IMR-90 (cell line): ENCODE measurements at regions not wholly inside any gene's neighbourhood (a gene's known extent, or its start where the extent isn't known, plus 50 kb on each side); places are given as distances from the start of the nearest gene placed in this dataset.

Experiments used
- ATAC-seq: fragments of 200-7000 bp; cut with Tn5 transposase; 2 replicates; pipeline ENCODE4 v1.9.1; 2020; ENCODE audit warnings: low read depth, mild to moderate bottlenecking, moderate library complexity
- BruUV-seq: library from RNA; stranded (reverse); fragments of 400-500 nt; replicated peaks from 2 replicates; lab custom pipeline; 2021; lab: Mats Ljungman, UMichigan
- CTCF ChIA-PET: fragments of 300-600 bp; formaldehyde crosslinking; extraction: SDS; loops from one replicate; lab custom pipeline; 2021; ENCODE audit warnings: antibody characterized with exemption; lab: Yijun Ruan, JAX
- POLR2A ChIA-PET: fragments of 300-600 bp; sonication (Branson Sonifier 250); formaldehyde crosslinking; loops from one replicate; lab custom pipeline; 2022; ENCODE audit warnings: antibody characterized with exemption; ENCODE audit not compliant: unreplicated experiment; lab: Charles Lee
- DNase-seq: peaks from one replicate; pipeline ENCODE4 v3.0.0; 2013
- H2AFZ ChIP-seq: replicated peaks from 2 replicates; pipeline ENCODE3; 2013; ENCODE audit warnings: low read length, mild to moderate bottlenecking; ENCODE audit not compliant: poor library complexity
- H2AK5ac ChIP-seq: 2 replicates; pipeline ENCODE4 v1.6.1; 2013; ENCODE audit warnings: low read depth, low read length, inconsistent platforms
- H2AK9ac ChIP-seq: replicated peaks from 2 replicates; pipeline ENCODE3; 2013; ENCODE audit warnings: mild to moderate bottlenecking, low read depth, low read length, moderate library complexity; ENCODE audit not compliant: poor library complexity
- H2BK120ac ChIP-seq: 2 replicates; pipeline ENCODE4 v1.6.1; 2013; ENCODE audit warnings: low read depth, low read length, inconsistent platforms
- H2BK15ac ChIP-seq: 3 replicates; pipeline ENCODE4 v1.6.1; 2013; ENCODE audit warnings: low read depth, low read length, inconsistent platforms
- H2BK20ac ChIP-seq: 2 replicates; pipeline ENCODE4 v1.6.1; 2013; ENCODE audit warnings: low read depth, mild to moderate bottlenecking, inconsistent platforms, low read length, moderate library complexity
- H2BK5ac ChIP-seq: 2 replicates; pipeline ENCODE4 v1.6.1; 2013; ENCODE audit warnings: mild to moderate bottlenecking, low read depth, low read length, inconsistent platforms; ENCODE audit not compliant: poor library complexity, severe bottlenecking
- H3K14ac ChIP-seq: replicated peaks from 2 replicates; pipeline ENCODE4 v1.6.1; 2013; ENCODE audit warnings: low read depth, low read length, inconsistent platforms
- H3K18ac ChIP-seq: 2 replicates; pipeline ENCODE4 v1.6.1; 2013; ENCODE audit warnings: low read depth, low read length, control low read depth
- H3K23ac ChIP-seq: 2 replicates; pipeline ENCODE4 v1.6.1; 2013; ENCODE audit warnings: low read depth, low read length, inconsistent platforms
- H3K27ac ChIP-seq: 2 replicates; pipeline ENCODE4 v1.5.1; 2013; ENCODE audit warnings: mild to moderate bottlenecking, control low read depth, low read length; ENCODE audit not compliant: insufficient read depth
- H3K27me3 ChIP-seq: 2 replicates; pipeline ENCODE4 v1.6.1; 2013; ENCODE audit warnings: low read length; ENCODE audit not compliant: control insufficient read depth, insufficient read depth
- H3K36me3 ChIP-seq: 2 replicates; pipeline ENCODE4 v1.6.1; 2013; ENCODE audit warnings: low read length, mixed read lengths; ENCODE audit not compliant: control insufficient read depth, insufficient read depth
- H3K4ac ChIP-seq: 2 replicates; pipeline ENCODE4 v1.6.1; 2013; ENCODE audit warnings: low read depth, low read length, inconsistent platforms
- H3K4me1 ChIP-seq: 2 replicates; pipeline ENCODE4 v1.6.1; 2013; ENCODE audit warnings: low read length, mixed read lengths; ENCODE audit not compliant: control insufficient read depth, insufficient read depth
- H3K4me2 ChIP-seq: 2 replicates; pipeline ENCODE4 v1.6.1; 2013; ENCODE audit warnings: low read depth, mild to moderate bottlenecking, control low read depth, low read length, moderate library complexity
- H3K4me3 ChIP-seq: 2 replicates; pipeline ENCODE4 v1.5.1; 2013; ENCODE audit warnings: low read depth, mild to moderate bottlenecking, control low read depth, low read length, moderate library complexity; ENCODE audit not compliant: insufficient read depth
- H3K56ac ChIP-seq: 2 replicates; pipeline ENCODE4 v1.6.1; 2013; ENCODE audit warnings: low read length, inconsistent platforms; ENCODE audit not compliant: insufficient read depth; ENCODE audit errors: extremely low read depth
- H3K79me1 ChIP-seq, 2 experiments: 2 replicates each; pipeline ENCODE4 v1.6.1; 2013; ENCODE audit warnings: low read length in 2 of 2, inconsistent platforms in 1 of 2, low read depth in 1 of 2
- H3K9ac ChIP-seq: 2 replicates; pipeline ENCODE4 v1.6.1; 2013; ENCODE audit warnings: low read depth, low read length, control low read depth
- H3K9me1 ChIP-seq: 2 replicates; pipeline ENCODE4 v1.6.1; 2013; ENCODE audit warnings: low read length, inconsistent platforms; ENCODE audit not compliant: insufficient read depth
- H3K9me3 ChIP-seq: 2 replicates; pipeline ENCODE4 v1.6.1; 2013; ENCODE audit warnings: low read length; ENCODE audit not compliant: control insufficient read depth, insufficient read depth
- H4K20me1 ChIP-seq: 2 replicates; pipeline ENCODE4 v1.6.1; 2013; ENCODE audit warnings: low read length, inconsistent platforms; ENCODE audit not compliant: insufficient read depth
- H4K5ac ChIP-seq: 2 replicates; pipeline ENCODE4 v1.6.1; 2013; ENCODE audit warnings: mild to moderate bottlenecking, low read depth, low read length, control low read depth
- H4K8ac ChIP-seq, 2 experiments: 2 replicates each; pipeline ENCODE4 v1.6.1; 2013; ENCODE audit warnings: low read depth in 2 of 2, low read length in 2 of 2, control low read depth in 1 of 2, inconsistent platforms in 1 of 2
- H4K91ac ChIP-seq: 2 replicates; pipeline ENCODE4 v1.6.1; 2013; ENCODE audit warnings: low read depth, low read length, inconsistent platforms; ENCODE audit not compliant: insufficient read depth
- BHLHE40 ChIP-seq: fragments of 150-350 bp; IDR thresholded peaks from 2 replicates; pipeline ENCODE4 v1.6.1; 2016; ENCODE audit warnings: mild to moderate bottlenecking, low read depth, low read length
- CEBPB ChIP-seq: IDR thresholded peaks from 2 replicates; pipeline ENCODE4 v1.6.1; 2012; ENCODE audit warnings: low read depth, low read length, improper control_type of control experiment
- CHD1 ChIP-seq: IDR thresholded peaks from 2 replicates; pipeline ENCODE4 v1.6.1; 2012; ENCODE audit warnings: low read depth, low read length, improper control_type of control experiment
- CTCF ChIP-seq: conservative IDR thresholded peaks from 2 replicates; pipeline ENCODE4 v1.5.1; 2012; ENCODE audit warnings: mild to moderate bottlenecking, low read depth, low read length, improper control_type of control experiment
- FOS ChIP-seq: fragments of 150-350 bp; IDR thresholded peaks from 2 replicates; pipeline ENCODE4 v1.6.1; 2016; ENCODE audit warnings: low read depth, low read length
- MAFK ChIP-seq: IDR thresholded peaks from 2 replicates; pipeline ENCODE4 v1.6.1; 2012; ENCODE audit warnings: low read depth, low read length, improper control_type of control experiment
- MAZ ChIP-seq: IDR thresholded peaks from 2 replicates; pipeline ENCODE4 v1.6.1; 2012; ENCODE audit warnings: low read depth, mild to moderate bottlenecking, low read length, improper control_type of control experiment, moderate library complexity, borderline replicate concordance
- MXI1 ChIP-seq: IDR thresholded peaks from 2 replicates; pipeline ENCODE4 v1.6.1; 2012; ENCODE audit warnings: low read depth, mild to moderate bottlenecking, low read length, moderate library complexity, borderline replicate concordance
- NFE2L2 ChIP-seq: fragments of 150-350 bp; IDR thresholded peaks from 2 replicates; pipeline ENCODE4 v1.6.1; 2016; ENCODE audit warnings: low read depth, mild to moderate bottlenecking, low read length
- POLR2A ChIP-seq: IDR thresholded peaks from 2 replicates; pipeline ENCODE4 v1.6.1; 2012; ENCODE audit warnings: mild to moderate bottlenecking, low read depth, low read length
- RAD21 ChIP-seq: IDR thresholded peaks from 2 replicates; pipeline ENCODE4 v1.6.1; 2012; ENCODE audit warnings: low read length, improper control_type of control experiment
- RCOR1 ChIP-seq: IDR thresholded peaks from 2 replicates; pipeline ENCODE4 v1.6.1; 2012; ENCODE audit warnings: mild to moderate bottlenecking, low read length, improper control_type of control experiment; ENCODE audit not compliant: insufficient replicate concordance
- RFX5 ChIP-seq: IDR thresholded peaks from 2 replicates; pipeline ENCODE4 v1.8.0; 2012; ENCODE audit warnings: low read depth, mild to moderate bottlenecking, low read length, moderate library complexity
- SMC3 ChIP-seq: fragments of 150-350 bp; IDR thresholded peaks from 2 replicates; pipeline ENCODE4 v1.6.1; 2016; ENCODE audit warnings: low read depth, mild to moderate bottlenecking, antibody characterized with exemption, low read length, moderate library complexity
- USF2 ChIP-seq: fragments of 150-350 bp; IDR thresholded peaks from 2 replicates; pipeline ENCODE4 v1.6.1; 2017; ENCODE audit warnings: mild to moderate bottlenecking, antibody characterized with exemption, low read length, low read depth
- WGBS, 2 experiments: methylation state at CpG; one replicate each; pipeline versions ENCODE4 v1.1.5 to v1.1.7; 2013; ENCODE audit warnings: missing lambda C conversion rate in 2 of 2; ENCODE audit not compliant: insufficient read length in 1 of 2; ENCODE audit errors: extremely low coverage in 2 of 2; 5-methylcytosine and 5-hydroxymethylcytosine counted together
- dilution Hi-C: fragments of 300-500 bp; cut with HindIII; formaldehyde crosslinking; loops from one replicate; pipeline ENCODE4 v1.14.3; 2018; ENCODE audit warnings: low sequenced_read_pairs; ENCODE audit not compliant: unreplicated experiment
- in situ Hi-C: fragments of 300-500 bp; cut with MboI; formaldehyde crosslinking; loops from 3 replicates; pipeline ENCODE4 v1.14.3; 2019; ENCODE audit warnings: low sequenced_read_pairs, inconsistent platforms, mixed read lengths
- intact Hi-C: fragments of 100-400 bp; cut with micrococcal nuclease; formaldehyde crosslinking; loops from 2 replicates; pipeline ENCODE4 v1.10.0; 2022
- TF ChIP-seq, protein P1 (sequence below): fragments of 150-350 bp; IDR thresholded peaks from 2 replicates; pipeline ENCODE4 v1.6.1; 2016; ENCODE audit warnings: low read depth, mild to moderate bottlenecking, low read length, moderate library complexity, borderline replicate concordance

DNA sequence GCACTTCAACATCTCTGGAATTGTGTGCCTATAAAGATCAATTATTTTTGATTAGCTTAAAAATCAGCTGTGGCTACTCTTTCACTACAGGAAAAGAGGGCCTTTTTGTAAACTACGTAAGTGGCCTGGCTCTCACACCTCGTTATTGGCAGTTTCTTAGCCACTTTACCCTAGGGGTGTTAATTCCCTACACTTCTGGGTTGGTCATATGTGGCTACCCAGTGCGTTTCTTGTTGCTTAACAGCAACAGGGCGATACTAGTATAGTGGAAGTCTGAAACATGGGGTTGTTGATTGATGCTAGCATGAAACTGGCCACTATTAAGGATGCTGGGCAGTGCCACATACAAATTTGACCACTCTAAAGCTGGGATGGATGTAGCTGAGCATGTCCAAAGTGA is 174.7 kb upstream of the CDH12 start:
- no peak for ATAC-seq
- intact Hi-C loops: no loop called here

More for the DNA sequence above, 174.7 kb upstream of the CDH12 start:
- H4K8ac ChIP-seq: no peak overlapping the region
- no peak overlapping the region for H3K23ac ChIP-seq
- H3K56ac ChIP-seq: no peak overlapping the region
- no peak overlapping the region for H3K4me2 ChIP-seq
- H2BK120ac ChIP-seq: no peak overlapping the region
- no peak overlapping the region for H3K4me3 ChIP-seq
- BruUV-seq: no TSS peak
- H3K9ac ChIP-seq: no peak overlapping the region
- no peak overlapping the region for H2BK15ac ChIP-seq
- H3K27me3 ChIP-seq: no peaks in the 10 kb centered on the region
- H3K4ac ChIP-seq: no peak overlapping the region
- H2AK5ac ChIP-seq: no peak overlapping the region
- no peak overlapping the region for H3K14ac ChIP-seq
- dilution Hi-C loops (no loop called here), in situ Hi-C loops (no loop called here)
- no peak overlapping the region for H2BK5ac ChIP-seq
- no peaks in the 10 kb centered on the region for H3K9me1 ChIP-seq
- no peak overlapping the region for H2BK20ac ChIP-seq
- no peaks in the 10 kb centered on the region for H3K36me3 ChIP-seq
- no peaks in the 10 kb centered on the region for H4K20me1 ChIP-seq
- ChIA-PET POLR2A (no interaction called here), CTCF (interaction anchor here (0.7 kb wide), 1 partner anchor 12 kb away, joined by 16 read pairs; no protein-coding TSS in a partner anchor)
- H3K27ac ChIP-seq: no peak overlapping the region
- no peak overlapping the region for H4K5ac ChIP-seq
- H2AFZ ChIP-seq: no peak overlapping the region
- H3K4me1 ChIP-seq: no peaks in the 10 kb centered on the region
- DNase-seq: no peak
- peaks cover 1% of the 10 kb centered on the region; the same call in 1 of the 2 replicates for H3K9me3 ChIP-seq
- H3K79me1 ChIP-seq: no peaks in the 10 kb centered on the region
- WGBS, 2 experiments: no CpG with 5 or more reads among the region's 4 CpGs
- H2AK9ac ChIP-seq: no peak overlapping the region
- TF ChIP-seq CTCF: no peak
- TF ChIP-seq CEBPB: no peak
- no peak for TF ChIP-seq NFE2L2
- TF ChIP-seq, protein P1, sequence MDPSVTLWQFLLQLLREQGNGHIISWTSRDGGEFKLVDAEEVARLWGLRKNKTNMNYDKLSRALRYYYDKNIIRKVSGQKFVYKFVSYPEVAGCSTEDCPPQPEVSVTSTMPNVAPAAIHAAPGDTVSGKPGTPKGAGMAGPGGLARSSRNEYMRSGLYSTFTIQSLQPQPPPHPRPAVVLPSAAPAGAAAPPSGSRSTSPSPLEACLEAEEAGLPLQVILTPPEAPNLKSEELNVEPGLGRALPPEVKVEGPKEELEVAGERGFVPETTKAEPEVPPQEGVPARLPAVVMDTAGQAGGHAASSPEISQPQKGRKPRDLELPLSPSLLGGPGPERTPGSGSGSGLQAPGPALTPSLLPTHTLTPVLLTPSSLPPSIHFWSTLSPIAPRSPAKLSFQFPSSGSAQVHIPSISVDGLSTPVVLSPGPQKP: no peak
- TF ChIP-seq MAZ: no peak
- TF ChIP-seq RFX5: no peak
- no peak for TF ChIP-seq FOS
- TF ChIP-seq RAD21: no peak
- no peak for TF ChIP-seq POLR2A
- no peak for TF ChIP-seq USF2
- TF ChIP-seq SMC3: no peak
- no peak for TF ChIP-seq MAFK
- TF ChIP-seq CHD1: no peak
- TF ChIP-seq BHLHE40: no peak
- no peak for TF ChIP-seq MXI1
- no peak for TF ChIP-seq RCOR1
- H4K91ac ChIP-seq: no peak overlapping the region
- no peak overlapping the region for H3K18ac ChIP-seq
